BJ (cell line): ENCODE measurements at regions not wholly inside any gene's neighbourhood (a gene's known extent, or its start where the extent isn't known, plus 50 kb on each side); places are given as distances from the start of the nearest gene placed in this dataset.
"Not testable (repeated sequence)": the region's sequence is repeated elsewhere in the genome, so short reads cannot be mapped to it uniquely, and the experiment has no call there.

Source experiments
- CTCF ChIA-PET: fragments of 350-600 bp; formaldehyde crosslinking; extraction: SDS; loops from one replicate; lab custom pipeline; 2021; ENCODE audit warnings: antibody characterized with exemption, inconsistent platforms; lab: Yijun Ruan, JAX
- POLR2A ChIA-PET: fragments of 300-600 bp; sonication (Branson Sonifier 250); formaldehyde crosslinking; extraction: SDS; loops from one replicate; lab custom pipeline; 2021; ENCODE audit warnings: antibody characterized with exemption; lab: Charles Lee
- DNase-seq: peaks from one replicate; pipeline ENCODE4 v3.0.0-alpha.2; 2011; ENCODE audit warnings: low read depth
- H3K27me3 ChIP-seq: 2 replicates; pipeline ENCODE4 v1.6.0; 2011; ENCODE audit warnings: low read length; ENCODE audit not compliant: control insufficient read depth, insufficient read depth
- H3K36me3 ChIP-seq: 2 replicates; pipeline ENCODE4 v1.5.1; 2011; ENCODE audit warnings: low read length; ENCODE audit not compliant: control insufficient read depth, insufficient read depth
- H3K4me3 ChIP-seq: 2 replicates; pipeline ENCODE4 v1.5.1; 2011; ENCODE audit warnings: low read depth, mild to moderate bottlenecking, control low read depth, low read length
- CTCF ChIP-seq: IDR thresholded peaks from 2 replicates; pipeline ENCODE4 v1.5.1; 2011; ENCODE audit warnings: low read depth, mild to moderate bottlenecking, control low read depth, inconsistent platforms, low read length, moderate library complexity; ENCODE audit not compliant: insufficient read depth

- ChIA-PET CTCF (interaction anchor here (1.3 kb wide), 1 partner anchor 11 kb away, joined by 4 read pairs; no protein-coding TSS in a partner anchor), POLR2A (no interaction called here)
- DNase-seq: no peak
- no peak overlapping the region for H3K4me3 ChIP-seq
- peaks cover under 1% of the 10 kb centered on the region; the same call in 1 of the 2 replicates for H3K27me3 ChIP-seq
- no peaks in the 10 kb centered on the region for H3K36me3 ChIP-seq
- TF ChIP-seq CTCF: no peak
Measured at GRCh38 chr13:24616514-24616913, 63.7 kb upstream of the ATP12A start.

GRCh38 chr13:24617256-24618010 lies 62.8 kb upstream of the ATP12A start:
- Histone ChIP-seq H3K27me3 (no peaks in the 10 kb centered on the region), H3K4me3 (no peak overlapping the region), H3K36me3 (no peaks in the 10 kb centered on the region)
- no peak for DNase-seq
- ChIA-PET CTCF (interaction anchor here (1.2 to 1.3 kb wide), 2 partner anchors 10 to 36 kb away, joined by 3 to 4 read pairs; no protein-coding TSS in a partner anchor), POLR2A (no interaction called here)
- TF ChIP-seq CTCF: no peak

GRCh38 chr13:24618011-24618955 lies 61.9 kb upstream of the ATP12A start:
- ChIA-PET POLR2A (no interaction called here), CTCF (interaction anchor here (0.6 to 1.2 kb wide), 2 partner anchors 37 to 56 kb away, joined by 3 read pairs; no protein-coding TSS in a partner anchor)
- no peak for DNase-seq
- Histone ChIP-seq H3K4me3 (no peak overlapping the region), H3K27me3 (no peaks in the 10 kb centered on the region), H3K36me3 (no peaks in the 10 kb centered on the region)
- TF ChIP-seq CTCF: no peak

GRCh38 chr13:24619282-24619681 lies 60.9 kb upstream of the ATP12A start:
- no peak for DNase-seq
- ChIA-PET CTCF (no interaction called here), POLR2A (no interaction called here)
- H3K4me3 ChIP-seq: no peak overlapping the region
- no peak for TF ChIP-seq CTCF
- no peaks in the 10 kb centered on the region for H3K36me3 ChIP-seq
- no peaks in the 10 kb centered on the region for H3K27me3 ChIP-seq

- CTCF ChIA-PET: interaction anchor here (1.2 to 2.4 kb wide), 2 partner anchors 10 to 18 kb away, joined by 4 to 8 read pairs; no protein-coding TSS in a partner anchor
- POLR2A ChIA-PET, DNase-seq, H3K36me3 ChIP-seq, H3K27me3 ChIP-seq, H3K4me3 ChIP-seq: not testable (repeated sequence)
Measured at GRCh38 chr13:24622481-24623148, 57.6 kb upstream of the ATP12A start.
